LoVo (cell line): ENCODE measurements at regions not wholly inside any gene's neighbourhood (a gene's known extent, or its start where the extent isn't known, plus 50 kb on each side); places are given as distances from the start of the nearest gene placed in this dataset.
"Not testable (repeated sequence)": the region's sequence is repeated elsewhere in the genome, so short reads cannot be mapped to it uniquely, and the experiment has no call there.

ENCODE experiments used
- DNase-seq: peaks from one replicate; pipeline ENCODE4 v3.0.0-alpha.2; 2016; ENCODE audit warnings: low spot score

- DNase-seq = no peak
Measured at GRCh38 chr3:187473778-187474406, 105.7 kb downstream of the RTP4 start.

GRCh38 chr3:187466306-187466705, 98.1 kb downstream of the RTP4 start:
- DNase-seq = not testable (repeated sequence)

- DNase-seq = no peak
Measured at GRCh38 chr3:187465503-187465902, 97.3 kb downstream of the RTP4 start.

GRCh38 chr3:187464682-187465081, 96.5 kb downstream of the RTP4 start:
- DNase-seq = no peak

- DNase-seq = no peak
Measured at GRCh38 chr3:187458921-187459320, 90.7 kb downstream of the RTP4 start.

GRCh38 chr3:187458383-187458782, 90.2 kb downstream of the RTP4 start:
- no peak for DNase-seq

GRCh38 chr3:187456250-187456649, 88.1 kb downstream of the RTP4 start:
- DNase-seq = no peak

GRCh38 chr3:187454085-187454815, 86.1 kb downstream of the RTP4 start:
- no peak for DNase-seq

GRCh38 chr3:187450431-187451190, 82.4 kb downstream of the RTP4 start:
- DNase-seq = no peak

- DNase-seq = no peak
Measured at GRCh38 chr3:187448674-187449073, 80.5 kb downstream of the RTP4 start.

GRCh38 chr3:187447737-187448136, 79.6 kb downstream of the RTP4 start:
- no peak for DNase-seq

GRCh38 chr3:187445356-187445755, 77.2 kb downstream of the RTP4 start:
- DNase-seq = no peak

GRCh38 chr3:187434524-187434923, 66.3 kb downstream of the RTP4 start:
- no peak for DNase-seq

- DNase-seq = no peak
Measured at GRCh38 chr3:187430576-187430975, 62.4 kb downstream of the RTP4 start.
